ENCODE measurements at regions not wholly inside any gene's neighbourhood (a gene's known extent, or its start where the extent isn't known, plus 50 kb on each side); places are given as distances from the start of the nearest gene placed in this dataset.

GRCh38 chr11:116481126-116481675 lies 291.6 kb downstream of the BUD13 start (continued):
- TF ChIP-seq ZNF462 (CRISPR knock-in tag; IDR thresholded peaks at IDR 0.05) = no peak
- no peak for TF ChIP-seq CTCF (conservative IDR thresholded peaks at IDR 0.05; ENCODE audit: low read depth in 2 of 2)

GRCh38 chr11:116478669-116479668 lies 293.8 kb downstream of the BUD13 start:
- H3K4me1 Mint-ChIP-seq = peaks cover 4% of the 10 kb centered on the region
- no peaks in the 10 kb centered on the region for H4K20me1 ChIP-seq (replicated peaks; ENCODE audit: insufficient read depth)
- H3K9me3 Mint-ChIP-seq = no peaks in the 10 kb centered on the region
- ATAC-seq (no peak), DNase-seq (ENCODE audit: low spot score) (no peak)
- no peak overlapping the region for H3K4me2 ChIP-seq
- no peaks in the 10 kb centered on the region for H3K79me2 ChIP-seq (replicated peaks; ENCODE audit: insufficient read depth)
- H3K9me2 ChIP-seq (ENCODE audit: insufficient read depth) = no peaks in the 10 kb centered on the region
- no peaks in the 10 kb centered on the region for H3K36me3 ChIP-seq (ENCODE audit: insufficient read depth)
- no peaks in the 10 kb centered on the region for H3K36me3 Mint-ChIP-seq (ENCODE audit: low read depth)
- H3K4me1 ChIP-seq (ENCODE audit: insufficient read depth) = peaks cover 7% of the 10 kb centered on the region
- no peak overlapping the region for H3K4me3 ChIP-seq
- no peaks in the 10 kb centered on the region for H3K27me3 ChIP-seq (ENCODE audit: insufficient read depth)
- H3K27ac ChIP-seq (ENCODE audit: low read depth) = no peak overlapping the region
- no peaks in the 10 kb centered on the region for H3F3A ChIP-seq (replicated peaks; ENCODE audit: low read depth)
- H2AFZ ChIP-seq = no peak overlapping the region
- no peak for TF ChIP-seq JUNB (IDR thresholded peaks at IDR 0.05; ENCODE audit: unreplicated experiment)
- TF ChIP-seq, protein P1, sequence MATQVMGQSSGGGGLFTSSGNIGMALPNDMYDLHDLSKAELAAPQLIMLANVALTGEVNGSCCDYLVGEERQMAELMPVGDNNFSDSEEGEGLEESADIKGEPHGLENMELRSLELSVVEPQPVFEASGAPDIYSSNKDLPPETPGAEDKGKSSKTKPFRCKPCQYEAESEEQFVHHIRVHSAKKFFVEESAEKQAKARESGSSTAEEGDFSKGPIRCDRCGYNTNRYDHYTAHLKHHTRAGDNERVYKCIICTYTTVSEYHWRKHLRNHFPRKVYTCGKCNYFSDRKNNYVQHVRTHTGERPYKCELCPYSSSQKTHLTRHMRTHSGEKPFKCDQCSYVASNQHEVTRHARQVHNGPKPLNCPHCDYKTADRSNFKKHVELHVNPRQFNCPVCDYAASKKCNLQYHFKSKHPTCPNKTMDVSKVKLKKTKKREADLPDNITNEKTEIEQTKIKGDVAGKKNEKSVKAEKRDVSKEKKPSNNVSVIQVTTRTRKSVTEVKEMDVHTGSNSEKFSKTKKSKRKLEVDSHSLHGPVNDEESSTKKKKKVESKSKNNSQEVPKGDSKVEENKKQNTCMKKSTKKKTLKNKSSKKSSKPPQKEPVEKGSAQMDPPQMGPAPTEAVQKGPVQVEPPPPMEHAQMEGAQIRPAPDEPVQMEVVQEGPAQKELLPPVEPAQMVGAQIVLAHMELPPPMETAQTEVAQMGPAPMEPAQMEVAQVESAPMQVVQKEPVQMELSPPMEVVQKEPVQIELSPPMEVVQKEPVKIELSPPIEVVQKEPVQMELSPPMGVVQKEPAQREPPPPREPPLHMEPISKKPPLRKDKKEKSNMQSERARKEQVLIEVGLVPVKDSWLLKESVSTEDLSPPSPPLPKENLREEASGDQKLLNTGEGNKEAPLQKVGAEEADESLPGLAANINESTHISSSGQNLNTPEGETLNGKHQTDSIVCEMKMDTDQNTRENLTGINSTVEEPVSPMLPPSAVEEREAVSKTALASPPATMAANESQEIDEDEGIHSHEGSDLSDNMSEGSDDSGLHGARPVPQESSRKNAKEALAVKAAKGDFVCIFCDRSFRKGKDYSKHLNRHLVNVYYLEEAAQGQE (IDR thresholded peaks at IDR 0.05; ENCODE audit: unreplicated experiment) = no peak
- no peak for TF ChIP-seq CREB1 (CRISPR knock-in tag; IDR thresholded peaks at IDR 0.05; ENCODE audit: low read depth)
- TF ChIP-seq ETS1 (IDR thresholded peaks at IDR 0.05) = no peak
- TF ChIP-seq ZNF331 (CRISPR knock-in tag; IDR thresholded peaks at IDR 0.05; ENCODE audit: low read depth) = no peak
- no peak for TF ChIP-seq STAT1 (IDR thresholded peaks at IDR 0.05; ENCODE audit: unreplicated experiment)
- no peak for TF ChIP-seq EZH2phosphoT487 (IDR thresholded peaks at IDR 0.05; ENCODE audit: unreplicated experiment)
- H3K27me3 Mint-ChIP-seq (ENCODE audit: insufficient read depth, low read depth, poor library complexity) = no peaks in the 10 kb centered on the region
- no peak overlapping the region for H3K4me3 Mint-ChIP-seq
- no peak overlapping the region for H3K27ac Mint-ChIP-seq
